GM11168 (cell line): ENCODE measurements at regions not wholly inside any gene's neighbourhood (a gene's known extent, or its start where the extent isn't known, plus 50 kb on each side); places are given as distances from the start of the nearest gene placed in this dataset.

ENCODE experiments used
- in situ Hi-C: fragments of 300-500 bp; cut with MboI; formaldehyde crosslinking; loops from one replicate; pipeline ENCODE4 v1.12.0; 2022; ENCODE audit warnings: low sequenced_read_pairs; ENCODE audit not compliant: unreplicated experiment

DNA sequence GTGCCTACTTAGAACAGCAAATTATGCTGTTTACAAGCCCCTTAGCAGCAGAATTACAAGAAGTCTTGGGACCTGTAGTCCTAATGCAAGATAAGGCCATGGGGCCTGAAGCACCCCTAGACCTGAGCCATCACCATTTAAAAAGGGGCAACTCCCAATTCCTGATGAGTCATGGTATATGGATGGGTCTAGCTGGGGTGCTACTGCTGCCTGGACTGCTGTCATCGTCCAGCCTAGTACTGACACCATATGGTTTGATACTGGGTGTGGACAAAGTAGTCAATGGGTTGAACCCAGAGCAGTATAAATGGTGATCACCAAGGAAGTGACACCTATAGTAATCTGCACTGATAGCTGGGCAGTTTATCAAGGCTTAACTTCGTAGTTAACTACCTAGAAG is 450.0 kb downstream of the IPMK start:
- in situ Hi-C loops = no loop called here

DNA sequence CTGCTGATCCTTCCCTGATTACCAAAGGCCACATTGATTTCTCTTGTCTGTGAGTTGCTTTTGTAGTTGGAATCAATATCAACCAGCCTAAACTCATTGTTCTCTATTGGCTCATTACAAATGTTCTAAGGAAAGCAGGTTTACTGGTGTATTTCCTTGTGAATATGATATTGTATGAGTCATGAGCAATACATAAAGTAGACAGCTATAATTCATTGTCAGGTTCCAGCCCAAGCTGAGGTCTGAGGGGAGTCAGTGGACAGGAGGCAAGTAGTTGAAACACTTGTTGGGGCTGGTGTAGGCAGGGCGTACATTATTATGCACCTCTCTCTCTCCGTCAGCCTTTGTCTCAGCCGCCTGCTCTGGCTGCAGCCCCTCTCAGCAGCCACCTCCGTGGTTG is 451.7 kb downstream of the IPMK start:
- in situ Hi-C loops = no loop called here

DNA sequence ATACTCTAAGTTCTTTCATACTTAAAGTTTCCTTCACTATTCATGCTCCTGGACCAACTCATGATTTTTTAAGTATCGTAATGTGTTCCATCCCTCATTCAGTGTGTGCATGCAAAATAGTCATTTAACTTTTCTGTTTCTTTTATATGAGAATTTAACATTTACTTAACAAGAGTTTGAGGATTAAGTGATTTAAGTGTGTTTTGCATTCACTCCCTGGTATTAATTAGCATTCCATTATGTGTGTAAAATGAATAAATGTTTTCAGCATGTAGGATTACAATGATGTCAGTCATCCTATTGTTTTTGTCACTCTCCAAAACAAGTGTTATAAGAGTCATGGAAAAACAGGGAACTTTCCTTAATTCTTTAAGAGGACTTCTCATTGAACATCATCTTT is 457.7 kb downstream of the IPMK start:
- in situ Hi-C loops = no loop called here

DNA sequence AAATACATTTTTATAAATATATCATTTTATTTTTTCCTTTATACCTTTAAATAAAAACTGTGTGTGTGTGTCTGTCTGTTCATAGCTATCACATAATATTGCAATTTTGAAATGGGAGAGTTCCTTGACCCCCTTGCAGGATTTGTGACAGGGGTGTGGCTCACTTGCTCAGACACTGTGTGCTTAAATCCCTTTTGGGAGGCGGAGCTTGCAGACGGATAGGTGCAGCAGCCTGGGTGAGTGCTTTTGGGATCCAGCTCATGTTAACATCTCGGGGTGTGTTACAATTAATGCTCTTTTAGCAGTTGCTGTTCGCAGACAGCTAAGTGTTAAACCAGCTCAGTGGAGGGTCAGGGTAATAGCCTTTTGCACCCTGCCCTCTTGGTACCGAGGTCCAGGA is 459.8 kb downstream of the IPMK start:
- in situ Hi-C loops = no loop called here

DNA sequence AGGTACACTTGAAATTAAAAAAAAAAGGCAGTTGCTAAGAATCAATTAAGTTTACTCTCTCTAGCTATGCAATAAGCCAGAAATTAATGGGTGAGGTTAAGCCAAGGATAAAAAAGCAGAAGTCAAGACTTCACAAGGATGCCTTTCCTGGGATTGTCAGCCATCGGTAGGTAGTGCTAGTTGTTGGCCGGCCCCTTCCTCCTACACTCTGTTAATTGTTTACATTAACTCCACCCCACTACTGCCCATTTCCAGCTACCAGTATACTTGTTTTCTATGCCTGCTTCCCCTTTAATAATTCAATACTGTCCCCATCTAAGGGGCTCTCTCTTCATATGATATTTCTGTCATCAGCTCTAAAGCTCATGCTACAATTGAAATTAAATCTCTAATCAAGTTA is 461.0 kb downstream of the IPMK start:
- in situ Hi-C loops = no loop called here

DNA sequence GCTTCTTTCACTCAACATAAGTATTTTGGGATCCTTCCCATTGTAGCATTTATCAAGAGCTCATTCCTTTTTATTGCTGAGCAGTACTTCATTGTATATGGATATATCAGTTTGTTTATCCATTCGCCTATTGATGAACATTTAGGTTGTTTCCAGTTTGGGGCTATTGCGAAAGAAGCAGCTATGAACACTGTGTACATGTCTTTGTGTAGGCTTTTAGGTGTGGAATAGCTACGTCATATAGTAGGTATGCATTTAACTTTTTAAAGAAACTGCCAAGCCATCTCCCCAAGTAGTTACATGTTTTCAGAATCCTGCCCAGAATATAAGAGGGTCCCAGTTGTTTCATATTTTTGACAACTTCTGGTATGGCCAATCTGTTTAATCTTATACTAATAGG is 468.1 kb downstream of the IPMK start:
- in situ Hi-C loops = no loop called here

DNA sequence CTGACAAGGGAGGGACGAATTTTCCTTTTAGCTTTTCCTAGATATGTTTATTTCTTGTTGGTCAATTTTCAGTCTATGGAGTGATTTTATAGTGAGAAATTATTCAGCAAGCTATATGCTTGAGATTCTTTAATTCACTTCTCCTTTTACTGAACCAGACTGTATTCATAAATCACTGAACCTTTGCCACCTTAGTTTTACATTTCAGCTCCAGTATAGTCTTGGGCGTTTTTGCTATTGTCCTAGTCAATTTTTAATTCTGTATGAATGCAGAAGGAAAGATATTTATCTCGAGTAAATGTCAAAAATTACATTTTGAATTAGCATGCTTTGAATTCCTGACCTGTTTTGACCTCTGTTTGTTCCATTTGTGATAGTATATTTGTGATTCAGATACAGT is 468.9 kb downstream of the IPMK start:
- in situ Hi-C loops = no loop called here

DNA sequence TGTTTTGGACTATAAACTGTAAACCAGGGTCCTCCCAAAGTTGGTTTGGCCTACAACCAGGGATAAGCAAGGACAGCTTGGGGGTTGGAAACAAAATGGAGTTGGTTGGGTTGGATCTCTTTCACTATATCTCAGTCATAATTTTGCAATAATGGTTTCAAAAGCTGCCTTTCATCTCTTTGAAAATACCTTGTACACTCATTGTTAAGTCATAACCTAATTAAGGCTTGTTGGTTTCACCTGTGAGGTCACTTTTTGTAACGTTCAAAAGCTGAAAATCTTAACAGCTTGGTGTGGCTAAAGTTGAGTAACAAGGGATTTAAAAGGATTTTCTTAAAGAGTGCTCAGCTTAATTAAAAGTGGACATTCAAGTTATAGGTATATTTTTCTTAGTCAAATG is 476.1 kb downstream of the IPMK start:
- in situ Hi-C loops = no loop called here

DNA sequence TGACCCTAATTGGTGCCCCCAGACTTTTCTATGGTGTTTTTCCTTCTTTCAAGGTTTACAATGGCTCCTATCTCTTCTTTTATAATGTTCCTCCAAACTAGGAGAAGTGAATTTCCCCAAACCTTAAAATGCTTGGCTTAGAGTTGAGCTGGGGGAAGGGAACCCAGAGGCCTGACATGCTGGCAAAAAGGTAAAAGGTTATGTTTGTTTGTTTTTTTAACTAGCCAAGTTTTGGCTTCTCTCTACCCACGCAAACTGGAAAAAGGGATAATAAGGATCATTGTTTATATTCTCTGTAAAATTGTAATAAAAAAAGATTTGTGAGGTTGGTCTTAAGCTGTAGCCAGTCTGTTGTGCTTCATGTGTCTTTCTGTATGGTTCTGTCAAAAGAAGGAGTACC is 477.0 kb downstream of the IPMK start:
- in situ Hi-C loops = no loop called here

DNA sequence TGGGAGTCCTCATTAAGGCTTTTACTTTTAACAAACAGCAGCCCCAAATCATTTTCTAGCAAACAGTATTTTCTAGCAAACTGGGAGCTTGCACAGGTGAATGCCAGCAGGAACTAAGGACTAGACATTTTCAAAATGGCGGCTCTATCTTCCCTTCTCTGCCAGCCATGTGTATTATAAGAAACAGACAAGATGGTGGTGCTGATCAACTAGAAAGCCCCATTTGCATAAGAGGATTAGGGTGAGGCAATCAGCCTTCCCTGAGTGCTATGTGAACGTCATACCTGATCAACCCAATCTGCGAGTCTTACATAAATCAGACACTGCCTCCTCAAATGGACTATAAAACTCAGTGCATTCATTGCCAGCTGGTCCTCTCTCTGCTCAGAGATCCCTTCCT is 479.6 kb downstream of the IPMK start:
- in situ Hi-C loops = no loop called here

DNA sequence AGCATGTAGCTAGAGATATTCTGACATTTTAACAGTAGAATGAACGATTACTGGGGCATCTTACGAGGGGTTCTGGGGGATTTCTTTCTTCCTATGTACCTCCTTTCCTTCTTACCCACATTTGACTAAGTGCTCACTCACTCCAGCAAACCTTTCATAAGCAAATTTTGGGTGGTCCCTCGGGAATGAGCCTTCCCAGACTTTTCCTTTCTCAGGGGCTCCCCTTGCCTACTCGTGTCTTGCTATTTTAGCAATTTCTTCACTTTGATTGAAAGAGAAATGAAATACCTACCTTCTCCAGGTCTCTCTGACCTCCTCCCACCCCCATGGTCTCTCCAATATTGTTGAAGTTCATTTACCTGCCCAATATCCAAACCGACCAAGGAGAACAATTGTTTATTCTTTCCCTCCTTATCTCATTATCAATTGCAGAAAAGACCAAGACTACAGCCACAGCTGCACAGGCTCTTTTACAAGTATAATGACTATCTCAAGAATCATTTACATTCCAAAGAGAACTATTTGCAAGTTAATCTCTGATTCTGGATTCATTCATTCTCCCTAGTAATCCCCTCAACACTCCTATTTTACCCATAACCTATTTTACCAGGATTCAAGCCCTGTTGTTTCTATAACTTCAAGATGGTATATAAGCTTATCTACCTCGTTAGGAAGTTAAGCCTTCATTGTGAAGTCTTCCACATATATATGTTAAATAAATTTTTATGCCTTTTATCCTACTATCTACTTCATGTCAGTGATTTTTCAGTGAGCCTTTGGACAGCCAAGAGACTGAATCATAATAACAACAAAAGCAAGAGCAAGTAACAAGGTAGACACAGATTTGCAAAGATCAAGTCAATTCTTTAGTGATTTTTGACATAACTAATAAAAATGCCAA is 480.6 kb downstream of the IPMK start:
- in situ Hi-C loops = no loop called here

DNA sequence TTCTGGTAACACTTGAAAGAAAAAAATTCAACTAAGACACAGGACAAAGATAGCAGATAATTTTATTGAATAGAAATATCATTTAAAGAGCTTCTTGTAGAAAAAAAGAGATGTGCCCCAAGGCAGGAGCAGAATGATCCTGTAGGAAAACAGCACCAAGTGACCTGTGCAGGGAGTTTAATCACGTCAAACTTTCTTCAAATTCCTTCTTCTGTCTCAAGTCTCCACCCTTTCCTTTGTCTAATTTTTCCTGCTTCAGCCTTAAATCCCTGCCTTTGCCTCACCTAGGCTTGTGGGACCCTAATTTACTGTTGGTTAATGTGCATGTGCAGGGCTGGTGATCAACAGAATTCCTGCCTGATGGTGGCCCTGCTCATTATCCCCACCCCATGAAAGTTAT is 481.4 kb downstream of the IPMK start:
- in situ Hi-C loops = no loop called here

DNA sequence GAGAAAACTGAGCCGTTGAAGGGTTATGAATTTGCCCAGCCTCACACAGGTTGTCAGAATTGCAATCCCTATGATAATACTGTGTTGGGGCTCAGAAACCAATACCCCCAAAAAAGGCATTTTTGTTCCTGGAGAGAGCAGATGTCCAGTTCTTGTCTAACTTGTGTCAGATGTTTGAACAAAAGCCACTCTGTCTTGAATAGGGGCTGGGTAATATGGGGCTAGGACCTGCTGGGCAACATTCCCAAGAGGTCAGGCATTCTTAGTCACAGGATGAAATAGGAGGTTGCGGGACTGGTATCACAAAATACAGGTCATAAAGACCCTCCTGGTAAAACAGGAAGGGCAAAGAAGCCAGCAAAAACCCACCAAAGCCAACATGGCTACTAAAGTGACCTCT is 482.1 kb downstream of the IPMK start:
- in situ Hi-C loops = no loop called here

DNA sequence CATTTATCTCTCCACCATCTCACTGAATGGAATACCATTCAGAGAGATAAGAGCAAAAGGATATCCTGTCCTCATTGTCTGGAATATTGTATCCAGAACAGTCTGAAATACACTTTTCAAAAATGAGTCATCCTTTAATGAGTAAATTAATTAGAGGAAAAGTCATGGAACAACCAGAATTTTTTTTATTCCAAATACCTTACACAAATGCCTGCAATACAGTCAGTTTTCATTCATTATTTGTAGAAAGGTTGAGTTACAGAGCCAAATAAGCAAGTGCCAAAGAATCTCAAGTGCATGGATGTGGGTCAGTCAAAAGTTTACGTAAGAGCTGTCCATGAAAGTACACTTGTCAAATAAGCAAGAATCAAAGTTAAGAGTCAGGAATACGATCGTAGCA is 482.6 kb downstream of the IPMK start:
- in situ Hi-C loops = no loop called here

DNA sequence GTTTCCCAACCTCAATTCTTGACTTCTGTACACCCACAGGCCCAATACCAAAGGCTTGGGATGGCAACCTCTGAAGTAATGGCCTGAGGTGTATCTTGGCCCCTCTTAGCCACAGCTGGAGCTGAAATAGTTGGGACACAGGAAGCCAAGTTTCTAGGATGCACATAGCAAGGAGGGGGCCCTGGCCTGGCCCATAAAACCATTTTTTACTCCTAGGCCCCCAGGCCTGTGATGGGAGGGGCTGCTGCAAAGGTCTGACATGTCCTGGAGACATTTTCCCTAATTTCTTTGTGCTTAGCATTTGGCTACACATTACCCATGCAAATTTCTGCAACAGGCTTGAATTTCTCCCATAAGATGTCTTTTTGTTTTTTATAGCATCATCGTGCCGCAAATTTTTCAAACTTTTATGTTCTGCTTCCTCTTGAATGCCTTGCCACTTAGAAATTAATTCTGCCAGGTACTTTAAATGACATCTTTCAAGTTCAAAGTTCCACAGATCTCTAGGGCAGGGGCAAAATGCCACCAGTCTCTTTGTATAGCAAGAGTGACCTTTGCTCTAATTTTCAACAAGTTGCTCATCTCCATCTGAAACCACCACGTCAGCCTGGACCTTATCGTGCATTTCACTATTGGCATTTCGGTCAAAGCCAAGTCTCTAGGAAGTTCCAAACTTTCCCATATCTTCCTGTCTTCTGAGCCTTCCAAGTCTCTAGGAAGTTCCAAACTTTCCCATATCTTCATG is 490.8 kb downstream of the IPMK start:
- in situ Hi-C loops = no loop called here

DNA sequence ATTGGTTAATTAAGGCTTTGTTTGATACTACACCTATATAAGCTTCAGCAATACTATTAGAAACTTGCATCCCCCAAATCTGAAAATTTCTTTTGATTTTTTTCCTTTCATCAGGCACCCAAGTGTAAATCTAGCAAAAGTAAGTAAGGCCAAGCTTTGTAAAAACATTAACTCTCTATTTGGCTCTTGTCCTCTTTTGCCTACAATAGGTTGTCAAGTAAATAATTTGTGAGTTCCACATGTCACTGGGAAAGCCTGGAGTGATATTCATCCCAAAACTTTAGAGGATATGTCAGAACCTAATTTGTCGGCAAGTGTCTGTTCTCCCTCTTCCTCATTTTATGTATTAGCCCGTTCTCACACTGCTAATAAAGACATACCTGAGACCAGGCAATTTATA is 492.4 kb downstream of the IPMK start:
- in situ Hi-C loops = no loop called here

DNA sequence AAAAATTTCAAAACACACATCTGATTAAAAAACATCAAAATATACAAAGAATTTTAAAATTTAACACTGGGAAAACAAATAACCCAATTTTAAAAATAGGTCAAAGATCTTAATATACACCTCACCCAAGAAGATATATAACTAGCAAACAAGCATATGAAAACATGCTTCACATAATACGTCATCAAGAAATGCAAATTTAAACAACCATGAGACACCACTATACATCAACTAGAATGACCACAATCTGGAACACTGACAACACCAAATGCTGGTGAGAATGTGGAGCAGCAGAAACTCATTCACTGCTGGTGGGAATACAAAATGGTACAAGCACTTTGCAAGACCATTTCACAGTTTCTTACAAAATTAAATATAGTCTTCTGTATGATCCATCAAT is 498.4 kb downstream of the IPMK start:
- in situ Hi-C loops = no loop called here

DNA sequence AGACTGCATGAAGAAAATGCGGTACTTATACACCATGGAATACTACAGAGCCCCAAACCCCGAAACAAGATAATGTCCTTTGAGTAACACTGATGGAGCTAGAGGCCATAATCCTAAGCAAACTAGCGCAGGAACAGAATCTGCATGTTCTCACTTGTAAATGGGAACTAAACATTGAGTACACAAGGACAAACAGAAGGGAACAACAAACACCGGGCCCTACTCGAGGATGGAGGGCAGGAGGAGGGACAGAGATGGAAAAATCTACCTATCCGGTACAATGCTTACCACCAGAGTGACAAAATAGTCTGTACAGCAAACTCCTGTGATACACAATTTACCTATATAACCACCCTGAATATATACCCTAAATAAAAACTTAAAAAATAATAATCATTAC is 507.9 kb downstream of the IPMK start:
- in situ Hi-C loops = no loop called here

DNA sequence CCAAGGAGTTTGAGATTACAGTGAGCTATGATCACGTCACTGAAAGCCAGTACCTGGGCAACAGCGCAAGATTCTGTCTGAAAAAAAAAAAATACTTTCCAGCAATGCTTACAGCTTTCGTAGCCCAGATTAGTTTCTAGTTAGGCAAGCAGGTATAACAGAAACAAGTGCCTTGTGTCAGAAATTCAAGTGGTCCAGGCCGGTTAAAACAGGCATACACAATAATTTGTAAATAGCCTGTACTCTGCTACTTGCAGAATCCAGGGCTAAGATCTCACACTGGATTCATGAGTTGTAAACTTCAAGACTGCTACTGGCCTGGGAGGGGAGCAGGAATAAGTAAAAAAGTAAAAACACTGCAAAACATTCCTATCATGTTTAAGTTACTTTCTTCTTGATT is 512.9 kb downstream of the IPMK start:
- in situ Hi-C loops = no loop called here

DNA sequence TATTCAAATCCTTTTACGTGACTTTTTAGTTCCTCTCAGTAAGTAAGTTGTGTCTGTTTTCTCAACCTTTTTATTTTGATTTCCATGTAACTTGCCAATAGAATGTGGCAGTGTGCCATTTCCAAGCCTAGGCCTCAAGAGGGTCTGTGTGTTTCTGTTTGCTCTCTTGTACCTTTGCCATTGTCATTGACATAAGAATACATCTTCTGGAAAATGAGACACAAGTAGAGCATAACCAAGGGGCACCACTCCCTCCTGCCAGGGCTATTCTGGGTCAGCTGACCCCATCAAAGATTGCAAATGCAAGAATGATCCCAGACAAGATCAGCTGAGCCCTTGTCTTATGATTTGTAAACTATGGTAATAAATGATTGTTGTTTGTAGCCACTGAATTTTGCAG is 524.0 kb downstream of the IPMK start:
- in situ Hi-C loops = no loop called here

DNA sequence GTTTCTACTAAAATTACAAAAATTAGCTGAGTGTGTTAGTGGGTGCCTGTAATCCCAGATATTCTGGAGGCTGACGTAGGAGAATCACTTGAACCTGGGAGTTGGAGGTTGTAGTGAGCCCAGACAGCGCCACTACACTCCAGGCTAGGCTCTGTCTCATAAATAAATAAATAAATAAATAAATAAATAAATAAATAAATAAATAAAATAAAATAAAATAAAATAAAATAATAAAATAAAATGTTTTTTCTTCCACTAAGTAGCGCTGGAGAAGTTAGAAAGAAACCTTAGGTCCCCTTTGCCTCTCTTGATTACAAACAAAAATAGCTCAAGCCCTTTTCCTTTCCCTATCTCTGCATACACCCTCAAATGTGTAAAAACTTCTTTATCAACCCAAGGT is 525.9 kb downstream of the IPMK start:
- in situ Hi-C loops = no loop called here

DNA sequence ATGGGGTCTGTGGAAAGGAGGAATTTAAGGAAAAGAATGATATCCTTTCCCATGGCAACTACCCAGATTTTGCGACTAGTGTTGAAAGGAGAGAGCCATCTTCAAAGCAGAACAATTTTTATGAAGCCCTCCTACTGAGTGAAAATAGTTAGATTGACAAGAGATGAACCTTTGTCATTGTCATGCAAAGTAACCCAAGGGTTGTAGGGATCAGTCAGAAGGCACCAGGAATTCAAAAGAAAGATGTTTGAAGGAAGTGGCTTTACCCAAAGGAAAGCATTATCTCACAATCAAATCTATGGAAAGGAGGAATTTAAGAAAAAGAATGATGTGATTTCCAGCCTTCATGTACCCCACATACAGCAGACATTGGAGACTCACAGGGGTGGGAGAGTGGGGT is 544.4 kb downstream of the IPMK start:
- in situ Hi-C loops = no loop called here
